ENCODE measurements at regions not wholly inside any gene's neighbourhood (a gene's known extent, or its start where the extent isn't known, plus 50 kb on each side); places are given as distances from the start of the nearest gene placed in this dataset.
A peak's percentile ranks its signal among the peaks of the same experiment; 100 is the strongest.
"Not testable (repeated sequence)": the region's sequence is repeated elsewhere in the genome, so short reads cannot be mapped to it uniquely, and the experiment has no call there.

DNA sequence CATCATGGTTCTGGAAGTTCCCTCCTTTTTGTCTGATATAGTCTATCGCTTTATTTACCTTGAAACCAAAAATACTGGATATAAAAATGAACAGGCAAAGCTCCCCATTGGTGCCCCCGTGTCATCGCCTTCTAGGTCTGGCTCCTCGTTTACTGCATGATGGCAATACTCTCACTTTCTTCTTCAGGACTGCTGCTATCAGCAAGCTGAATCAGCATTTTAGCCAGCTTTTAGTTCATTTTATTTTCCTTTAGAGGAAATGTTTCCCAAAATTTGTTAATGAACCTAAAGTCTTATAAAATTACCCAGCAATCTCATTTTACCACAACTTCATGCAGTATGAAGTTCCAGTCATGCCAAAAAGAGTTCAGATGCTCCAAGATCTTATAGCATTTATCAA is 80.5 kb downstream of the ZIC3 start:
- DNase-seq (ENCODE audit: low spot score): no peak

GRCh38 chrX:137651647-137652046 is 85.7 kb downstream of the ZIC3 start:
- no peak for DNase-seq (ENCODE audit: low spot score)

DNA sequence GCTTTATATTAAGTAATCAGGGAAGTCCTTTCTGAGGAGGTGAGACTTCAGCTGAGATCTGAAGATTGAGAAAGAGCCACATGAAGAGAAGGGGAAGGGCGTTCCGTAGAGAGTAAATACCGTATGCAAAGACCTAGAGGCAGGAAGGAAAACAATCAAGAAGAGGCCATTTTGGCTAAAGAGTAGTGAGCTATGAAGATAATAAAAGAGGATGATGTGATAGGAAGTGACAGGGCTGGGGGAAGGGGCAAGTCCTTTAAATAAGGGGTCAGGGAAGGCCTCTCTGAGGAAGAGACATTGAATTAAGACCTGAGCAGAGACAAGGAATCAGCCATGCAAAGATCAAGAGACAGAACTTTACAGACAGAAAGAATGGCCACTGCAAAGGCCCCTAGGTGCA is 86.2 kb downstream of the ZIC3 start:
- no peak for DNase-seq (ENCODE audit: low spot score)

GRCh38 chrX:137654481-137654880 is 88.6 kb downstream of the ZIC3 start:
- DNase-seq (ENCODE audit: low spot score): no peak

- no peak for DNase-seq (ENCODE audit: low spot score)
These were observed 101.8 kb downstream of the ZIC3 start for GRCh38 chrX:137667776-137668175.

GRCh38 chrX:137684591-137684990 is 118.7 kb downstream of the ZIC3 start:
- DNase-seq (ENCODE audit: low spot score): peak; percentile 4

GRCh38 chrX:137695417-137695816 is 129.5 kb downstream of the ZIC3 start:
- no peak for DNase-seq (ENCODE audit: low spot score)

DNA sequence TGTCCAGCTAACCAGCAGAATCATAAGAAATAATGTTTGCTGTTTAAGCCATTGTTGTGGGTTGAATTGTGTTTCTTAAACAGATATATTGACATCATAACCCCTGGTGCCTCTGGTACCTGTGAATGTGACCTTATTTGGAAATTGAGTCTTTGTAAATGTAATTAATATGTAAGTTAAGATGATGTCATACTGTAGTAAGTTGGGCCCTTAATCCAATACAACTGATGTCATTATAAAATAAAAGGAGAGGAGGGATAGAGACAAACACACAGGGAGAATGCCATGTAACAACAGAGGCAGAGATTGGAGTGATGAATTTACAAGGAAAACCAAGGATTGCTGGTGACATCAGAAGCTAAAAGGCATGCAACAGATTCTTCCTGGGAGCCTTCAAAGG is 141.4 kb downstream of the ZIC3 start:
- DNase-seq (ENCODE audit: low spot score): no peak

GRCh38 chrX:137742846-137743245 is 176.9 kb downstream of the ZIC3 start:
- DNase-seq (ENCODE audit: low spot score): no peak

DNA sequence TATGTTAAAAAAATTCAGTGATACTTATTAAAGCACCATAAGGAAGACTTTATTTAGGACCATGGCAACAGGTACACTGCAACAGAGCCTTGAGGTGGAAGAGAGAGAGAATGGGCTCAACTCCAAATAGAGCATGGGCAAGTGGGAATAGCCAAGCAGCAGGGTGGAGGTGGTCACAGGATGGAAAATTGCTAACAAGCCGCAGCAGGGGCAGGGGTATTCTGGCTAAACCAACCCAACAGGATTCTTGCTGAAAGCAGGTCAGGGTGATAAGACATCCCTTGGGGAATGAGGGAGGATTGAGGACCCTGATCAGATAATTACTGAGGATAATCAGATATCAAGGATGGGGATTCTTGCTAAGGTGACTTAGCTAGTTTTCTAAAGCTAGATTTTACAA is 177.5 kb downstream of the ZIC3 start:
- DNase-seq (ENCODE audit: low spot score): no peak

GRCh38 chrX:137746289-137746688 is 180.4 kb downstream of the ZIC3 start:
- no peak for DNase-seq (ENCODE audit: low spot score)

- peak; percentile 16 for DNase-seq (ENCODE audit: low spot score)
These were observed 181.5 kb downstream of the ZIC3 start for GRCh38 chrX:137747244-137748043.

DNA sequence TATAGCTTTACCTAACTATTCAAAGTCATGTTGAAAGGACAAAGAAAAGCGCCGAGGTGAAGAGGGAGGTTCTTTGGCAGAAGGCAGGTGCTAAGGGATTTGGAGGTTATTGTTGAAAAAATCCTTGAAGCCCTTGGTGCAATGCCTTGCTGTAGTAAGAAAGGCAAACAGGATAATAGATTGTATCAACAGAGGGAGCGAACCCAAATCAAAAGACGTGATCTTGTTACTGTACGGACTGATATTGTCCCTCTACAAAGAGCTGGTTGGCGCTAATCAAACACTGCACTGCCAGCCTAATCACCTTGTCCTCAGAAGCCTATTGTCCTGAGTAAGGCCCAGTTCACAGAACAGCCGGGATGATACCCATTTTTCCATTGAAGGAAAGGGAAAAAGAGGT is 182.9 kb downstream of the ZIC3 start:
- no peak for DNase-seq (ENCODE audit: low spot score)

- peak; percentile 25 for DNase-seq (ENCODE audit: low spot score)
These were observed 183.3 kb downstream of the ZIC3 start for GRCh38 chrX:137749246-137749645.

- DNase-seq (ENCODE audit: low spot score): no peak
These were observed 205.6 kb downstream of the ZIC3 start for GRCh38 chrX:137771537-137771936.

- no peak for DNase-seq (ENCODE audit: low spot score)
These were observed 226.3 kb downstream of the ZIC3 start for GRCh38 chrX:137792214-137792613.

DNA sequence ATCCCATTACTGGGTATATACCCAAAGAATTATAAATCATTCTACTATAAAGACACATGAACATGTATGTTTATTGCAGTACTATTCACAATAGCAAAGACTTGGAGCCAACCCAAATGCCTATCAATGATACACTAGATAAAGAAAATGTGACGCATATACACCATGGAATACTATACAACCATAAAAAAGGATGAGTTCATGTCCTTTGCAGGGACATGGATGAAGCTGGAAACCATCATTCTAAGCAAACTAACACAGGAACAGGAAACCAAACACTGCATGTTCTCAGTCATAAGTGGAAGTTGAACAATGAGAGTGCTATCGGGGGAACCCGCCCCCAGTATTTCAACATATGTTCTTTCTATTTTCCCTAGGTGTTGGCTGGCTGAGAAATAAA is 232.0 kb downstream of the ZIC3 start:
- DNase-seq (ENCODE audit: low spot score): not testable (repeated sequence)

DNA sequence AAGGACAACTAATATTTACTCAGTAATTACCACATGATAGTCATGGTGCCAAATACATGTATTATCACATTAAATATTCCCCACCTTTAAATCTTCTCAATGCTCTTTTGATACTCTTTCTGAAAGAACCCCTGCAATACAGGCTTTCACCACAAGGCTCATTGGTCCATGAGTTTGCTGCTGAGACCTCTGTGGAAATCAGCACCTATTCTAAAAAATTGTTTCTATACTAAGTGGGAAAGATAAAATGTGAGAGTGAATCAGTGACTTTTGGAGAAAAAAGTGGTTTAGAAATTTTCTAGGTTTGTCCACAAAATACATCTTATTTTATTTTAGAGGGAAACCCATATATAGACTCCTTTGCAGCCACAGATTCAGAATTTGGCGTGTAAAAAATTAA is 257.3 kb downstream of the ZIC3 start:
- DNase-seq (ENCODE audit: low spot score): no peak

DNA sequence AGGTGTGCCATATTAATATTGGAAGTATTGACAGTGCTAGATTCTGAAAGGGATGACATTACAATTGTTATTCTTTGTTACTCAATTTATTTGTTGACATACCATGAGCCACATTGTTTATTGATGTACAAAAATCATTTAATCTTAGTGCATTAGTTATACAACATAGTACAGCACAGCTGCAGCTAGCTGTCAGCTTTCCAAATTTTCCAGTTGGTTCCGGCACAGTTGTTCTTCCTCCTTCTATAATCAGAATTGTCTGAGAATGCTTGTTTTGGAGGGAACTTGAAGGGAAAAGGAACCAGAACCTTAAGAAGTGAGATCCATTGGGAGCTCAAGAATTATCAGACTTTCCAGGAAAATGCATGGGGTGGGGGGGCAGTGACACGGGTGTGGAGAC is 281.4 kb downstream of the ZIC3 start:
- no peak for DNase-seq (ENCODE audit: low spot score)

DNA sequence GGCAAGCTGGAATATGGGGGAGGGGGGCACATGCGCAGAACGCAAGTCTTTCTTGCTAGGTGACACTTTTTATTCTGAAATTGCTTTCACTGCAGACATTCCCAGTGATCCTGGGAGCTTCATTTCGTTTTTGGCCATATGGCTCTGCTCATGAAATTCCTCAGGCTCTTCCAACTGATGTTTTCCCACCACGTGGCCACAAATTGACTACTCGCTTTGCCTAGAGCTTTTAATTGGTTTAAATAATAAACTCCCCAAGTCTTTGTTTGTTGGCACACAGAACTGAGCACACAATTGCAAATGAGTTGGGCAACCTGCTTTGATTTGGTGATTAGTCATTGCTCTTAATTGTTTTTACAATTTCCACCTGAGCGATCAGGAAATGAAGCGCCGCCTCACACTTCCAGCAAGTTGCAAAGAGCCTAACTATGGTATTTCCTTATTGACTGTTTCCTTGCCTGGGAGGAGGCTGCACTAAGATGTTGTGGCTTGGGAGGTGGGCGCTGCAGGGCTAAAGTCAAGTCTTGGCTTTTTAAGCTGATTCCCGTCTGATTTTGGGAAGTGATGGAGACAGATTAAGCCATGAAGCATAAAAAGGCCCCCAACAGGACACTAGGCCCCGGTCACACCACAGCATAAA is 282.5 kb downstream of the ZIC3 start:
- DNase-seq (ENCODE audit: low spot score): no peak

GRCh38 chrX:137852502-137852901 is 286.6 kb downstream of the ZIC3 start:
- no peak for DNase-seq (ENCODE audit: low spot score)

GRCh38 chrX:137855490-137855889 is 289.6 kb downstream of the ZIC3 start:
- DNase-seq (ENCODE audit: low spot score): no peak

DNA sequence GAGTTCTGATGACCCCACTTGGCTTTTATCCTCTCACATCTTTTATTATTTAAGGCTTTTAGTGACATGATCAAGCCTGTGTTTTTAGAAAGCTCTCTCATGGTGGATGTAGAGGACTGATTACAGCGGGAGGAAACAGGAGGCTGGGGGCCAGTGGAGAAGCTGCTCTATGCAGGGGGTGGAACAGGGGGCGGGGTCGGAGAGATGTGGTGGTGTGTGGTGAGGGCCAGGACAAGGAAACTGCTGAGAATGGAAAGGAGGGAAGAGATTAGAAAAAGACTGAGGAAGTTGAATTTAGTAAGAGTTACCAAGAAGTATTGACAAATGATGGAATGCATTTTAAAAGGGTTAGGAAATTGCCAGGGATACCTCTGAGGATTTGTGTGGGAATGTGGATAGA is 292.2 kb downstream of the ZIC3 start:
- DNase-seq (ENCODE audit: low spot score): no peak

- DNase-seq (ENCODE audit: low spot score): no peak
These were observed 312.5 kb downstream of the ZIC3 start for GRCh38 chrX:137878401-137878800.

Data from iPS-NIHi11 (cell line).